T-helper 1 cell treated with Interleukin-12 subunit alpha and Interleukin-12 subunit beta and Interleukin-4 antibody, amounts not matched to agents 30 μg/mL and 1 μg/mL, for 36 hours (primary cell): ENCODE measurements at regions not wholly inside any gene's neighbourhood (a gene's known extent, or its start where the extent isn't known, plus 50 kb on each side); places are given as distances from the start of the nearest gene placed in this dataset.

Experiments used
- H3K27ac Mint-ChIP-seq: one replicate; pipeline ENCODE4 v1.8.0; 2021; ENCODE audit warnings: mild to moderate bottlenecking, mixed read lengths
- H3K27me3 Mint-ChIP-seq: one replicate; pipeline ENCODE4 v1.8.0; 2021; ENCODE audit warnings: low read depth, mixed read lengths
- H3K36me3 Mint-ChIP-seq: one replicate; pipeline ENCODE4 v1.8.0; 2021; ENCODE audit warnings: low read depth, mixed read lengths
- H3K4me1 Mint-ChIP-seq: one replicate; pipeline ENCODE4 v1.8.0; 2021; ENCODE audit warnings: low read depth, mixed read lengths
- H3K4me3 Mint-ChIP-seq: one replicate; pipeline ENCODE4 v1.8.0; 2021; ENCODE audit warnings: mild to moderate bottlenecking, moderate library complexity, mixed read lengths
- H3K9me3 Mint-ChIP-seq: one replicate; pipeline ENCODE4 v1.8.0; 2021; ENCODE audit warnings: mixed read lengths

- Mint-ChIP-seq H3K4me1 (no peaks in the 10 kb centered on the region), H3K4me3 (no peak overlapping the region), H3K36me3 (no peaks in the 10 kb centered on the region), H3K27me3 (no peaks in the 10 kb centered on the region), H3K27ac (no peak overlapping the region), H3K9me3 (peaks cover 31% of the 10 kb centered on the region)
Observed at GRCh38 chr15:46386356-46386755, 751.5 kb downstream of the SQOR start.

- H3K4me1 Mint-ChIP-seq = no peaks in the 10 kb centered on the region
- H3K9me3 Mint-ChIP-seq = peaks cover 30% of the 10 kb centered on the region
- H3K4me3 Mint-ChIP-seq = no peak overlapping the region
- H3K36me3 Mint-ChIP-seq = no peaks in the 10 kb centered on the region
- no peak overlapping the region for H3K27ac Mint-ChIP-seq
- no peaks in the 10 kb centered on the region for H3K27me3 Mint-ChIP-seq
Observed at GRCh38 chr15:46389739-46390138, 754.9 kb downstream of the SQOR start.

- no peaks in the 10 kb centered on the region for H3K27me3 Mint-ChIP-seq
- no peak overlapping the region for H3K4me3 Mint-ChIP-seq
- no peaks in the 10 kb centered on the region for H3K36me3 Mint-ChIP-seq
- no peak overlapping the region for H3K27ac Mint-ChIP-seq
- no peaks in the 10 kb centered on the region for H3K4me1 Mint-ChIP-seq
- H3K9me3 Mint-ChIP-seq = peaks cover 38% of the 10 kb centered on the region
Observed at GRCh38 chr15:46394463-46394862, 759.6 kb downstream of the SQOR start.

GRCh38 chr15:46408312-46408711, 773.5 kb downstream of the SQOR start:
- H3K36me3 Mint-ChIP-seq = no peaks in the 10 kb centered on the region
- H3K4me3 Mint-ChIP-seq = no peak overlapping the region
- no peak overlapping the region for H3K27ac Mint-ChIP-seq
- no peaks in the 10 kb centered on the region for H3K27me3 Mint-ChIP-seq
- H3K4me1 Mint-ChIP-seq = no peaks in the 10 kb centered on the region
- H3K9me3 Mint-ChIP-seq = peaks cover under 1% of the 10 kb centered on the region

- no peak overlapping the region for H3K27ac Mint-ChIP-seq
- H3K4me1 Mint-ChIP-seq = no peaks in the 10 kb centered on the region
- no peak overlapping the region for H3K4me3 Mint-ChIP-seq
- H3K9me3 Mint-ChIP-seq = peaks cover 7% of the 10 kb centered on the region
- no peaks in the 10 kb centered on the region for H3K27me3 Mint-ChIP-seq
- H3K36me3 Mint-ChIP-seq = no peaks in the 10 kb centered on the region
Observed at GRCh38 chr15:46409841-46410301, 775.0 kb downstream of the SQOR start.

- Mint-ChIP-seq H3K36me3 (no peaks in the 10 kb centered on the region), H3K9me3 (peaks cover 12% of the 10 kb centered on the region), H3K4me1 (no peaks in the 10 kb centered on the region), H3K27ac (no peak overlapping the region), H3K4me3 (no peak overlapping the region), H3K27me3 (no peaks in the 10 kb centered on the region)
Observed at GRCh38 chr15:46410705-46411104, 775.9 kb downstream of the SQOR start.

GRCh38 chr15:46411900-46412299, 777.1 kb downstream of the SQOR start:
- Mint-ChIP-seq H3K27ac (no peak overlapping the region), H3K4me1 (no peaks in the 10 kb centered on the region), H3K36me3 (no peaks in the 10 kb centered on the region), H3K9me3 (peaks cover 12% of the 10 kb centered on the region), H3K27me3 (no peaks in the 10 kb centered on the region), H3K4me3 (no peak overlapping the region)

GRCh38 chr15:46413799-46414198, 779.0 kb downstream of the SQOR start:
- Mint-ChIP-seq H3K27me3 (no peaks in the 10 kb centered on the region), H3K4me3 (no peak overlapping the region), H3K4me1 (no peaks in the 10 kb centered on the region), H3K36me3 (no peaks in the 10 kb centered on the region), H3K27ac (no peak overlapping the region), H3K9me3 (peaks cover 16% of the 10 kb centered on the region)

- Mint-ChIP-seq H3K36me3 (no peaks in the 10 kb centered on the region), H3K4me3 (no peak overlapping the region), H3K9me3 (peaks cover 19% of the 10 kb centered on the region)
Observed at GRCh38 chr15:46416544-46416943, 781.7 kb downstream of the SQOR start.

GRCh38 chr15:46420990-46421389, 786.2 kb downstream of the SQOR start:
- Mint-ChIP-seq H3K4me1 (no peaks in the 10 kb centered on the region), H3K9me3 (peaks cover 20% of the 10 kb centered on the region), H3K4me3 (no peak overlapping the region), H3K27ac (no peak overlapping the region), H3K27me3 (no peaks in the 10 kb centered on the region), H3K36me3 (no peaks in the 10 kb centered on the region)

More at GRCh38 chr15:46416544-46416943, 781.7 kb downstream of the SQOR start:
- H3K27me3 Mint-ChIP-seq = no peaks in the 10 kb centered on the region
- H3K4me1 Mint-ChIP-seq = no peaks in the 10 kb centered on the region
- H3K27ac Mint-ChIP-seq = no peak overlapping the region

- H3K4me3 Mint-ChIP-seq = no peak overlapping the region
- no peaks in the 10 kb centered on the region for H3K36me3 Mint-ChIP-seq
- H3K27me3 Mint-ChIP-seq = no peaks in the 10 kb centered on the region
- no peak overlapping the region for H3K27ac Mint-ChIP-seq
- no peaks in the 10 kb centered on the region for H3K4me1 Mint-ChIP-seq
- H3K9me3 Mint-ChIP-seq = peaks cover 20% of the 10 kb centered on the region
Observed at GRCh38 chr15:46441294-46442062, 806.6 kb downstream of the SQOR start.

GRCh38 chr15:46442184-46442583, 807.4 kb downstream of the SQOR start:
- Mint-ChIP-seq H3K9me3 (peaks cover 20% of the 10 kb centered on the region), H3K27me3 (no peaks in the 10 kb centered on the region), H3K27ac (no peak overlapping the region), H3K4me1 (no peaks in the 10 kb centered on the region), H3K4me3 (no peak overlapping the region), H3K36me3 (no peaks in the 10 kb centered on the region)

GRCh38 chr15:46442901-46443590, 808.2 kb downstream of the SQOR start:
- H3K4me3 Mint-ChIP-seq = no peak overlapping the region
- H3K27ac Mint-ChIP-seq = no peak overlapping the region
- H3K36me3 Mint-ChIP-seq = no peaks in the 10 kb centered on the region
- H3K4me1 Mint-ChIP-seq = no peaks in the 10 kb centered on the region
- peaks cover 20% of the 10 kb centered on the region for H3K9me3 Mint-ChIP-seq
- no peaks in the 10 kb centered on the region for H3K27me3 Mint-ChIP-seq

- Mint-ChIP-seq H3K9me3 (peaks cover 16% of the 10 kb centered on the region), H3K4me1 (no peaks in the 10 kb centered on the region), H3K27ac (no peak overlapping the region), H3K4me3 (no peak overlapping the region), H3K36me3 (no peaks in the 10 kb centered on the region), H3K27me3 (no peaks in the 10 kb centered on the region)
Observed at GRCh38 chr15:46450112-46450809, 815.4 kb downstream of the SQOR start.

GRCh38 chr15:46450810-46451182, 816.0 kb downstream of the SQOR start:
- Mint-ChIP-seq H3K4me1 (no peaks in the 10 kb centered on the region), H3K27me3 (no peaks in the 10 kb centered on the region)

More at GRCh38 chr15:46450810-46451182, 816.0 kb downstream of the SQOR start:
- no peaks in the 10 kb centered on the region for H3K36me3 Mint-ChIP-seq
- H3K4me3 Mint-ChIP-seq = no peak overlapping the region
- peaks cover 11% of the 10 kb centered on the region for H3K9me3 Mint-ChIP-seq
- no peak overlapping the region for H3K27ac Mint-ChIP-seq
